ENCODE measurements at regions not wholly inside any gene's neighbourhood (a gene's known extent, or its start where the extent isn't known, plus 50 kb on each side); places are given as distances from the start of the nearest gene placed in this dataset.

DNA sequence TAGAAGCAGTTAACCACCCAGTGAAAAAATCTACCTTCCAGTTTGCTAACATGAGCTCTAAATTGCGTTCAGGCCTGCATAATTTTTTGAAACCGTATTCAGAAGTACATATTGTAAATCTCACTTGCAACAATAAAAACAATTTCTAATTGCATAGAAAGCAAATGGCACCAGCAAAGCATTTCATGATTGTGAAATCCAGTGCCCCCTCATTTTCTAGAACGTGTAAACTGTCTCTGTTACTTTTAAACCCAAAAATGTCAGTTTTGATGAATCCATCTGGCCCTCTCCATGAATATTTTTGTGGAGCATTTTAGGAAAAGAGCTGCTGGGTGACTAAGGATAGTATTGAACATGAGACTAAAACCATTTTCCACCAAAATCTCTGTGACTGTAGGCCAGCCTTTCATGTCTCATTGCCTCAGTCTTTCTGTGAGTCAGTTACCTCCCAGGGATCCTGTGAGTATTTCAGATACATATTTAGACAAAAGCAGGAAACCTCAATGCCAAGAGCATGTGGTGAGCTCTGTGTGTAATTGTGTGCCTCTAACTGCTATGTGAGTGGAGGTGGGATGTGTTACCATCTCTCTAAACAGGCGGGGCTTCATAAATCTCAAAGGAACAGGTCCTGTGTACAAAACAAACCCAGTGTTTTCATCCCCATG, 477.8 kb upstream of the DCC start:
- Mint-ChIP-seq H3K27me3 (ENCODE audit: low read depth) (no peaks in the 10 kb centered on the region; the same call in 1 of the 2 replicates), H3K9me3 (peaks cover 11 to 18% of the 10 kb centered on the region in 2 experiments), H3K36me3 (ENCODE audit: insufficient read depth in 1 of 3, low read depth in 3 of 3) (peaks cover 4 to 7% (median 5%) of the 10 kb centered on the region in 3 experiments; a peak in 5 of 7 replicates), H3K4me1 (peaks cover 4 to 10% of the 10 kb centered on the region in 2 experiments; a peak in 3 of 4 replicates), H3K27ac (no peak overlapping the region), H3K4me3 (no peak overlapping the region)
- Histone ChIP-seq H3K79me2 (ENCODE audit: insufficient read depth, low read length) (no peaks in the 10 kb centered on the region), H3K4ac (ENCODE audit: low read depth, low read length) (no peak overlapping the region), H3K9ac (ENCODE audit: extremely low read depth, insufficient read length, low read length) (no peak overlapping the region), H4K8ac (replicated peaks; ENCODE audit: insufficient read length, low read depth, low read length) (no peak overlapping the region), H2AK5ac (ENCODE audit: insufficient read length, low read length) (no peak overlapping the region), H3K9me3 (ENCODE audit: control insufficient read depth, low read depth, low read length) (no peaks in the 10 kb centered on the region), H3K23me2 (ENCODE audit: insufficient read length, low read depth, low read length, poor library complexity, severe bottlenecking) (no peaks in the 10 kb centered on the region), H4K91ac (ENCODE audit: insufficient read length, low read depth, low read length) (no peak overlapping the region), H2BK15ac (ENCODE audit: low read depth, low read length) (no peak overlapping the region), H3K79me1 (ENCODE audit: insufficient read depth, low read depth, low read length, poor library complexity, severe bottlenecking) (no peaks in the 10 kb centered on the region), H3K14ac (ENCODE audit: insufficient read depth, low read length) (no peak overlapping the region), H3K4me1 (ENCODE audit: insufficient read depth, low read length) (no peaks in the 10 kb centered on the region), H3K23ac (ENCODE audit: insufficient read length, low read depth, low read length) (no peak overlapping the region), H3K27me3 (ENCODE audit: insufficient read depth, low read length) (no peaks in the 10 kb centered on the region), H2BK12ac (ENCODE audit: insufficient read length, low read depth, low read length) (no peak overlapping the region), H3K4me2 (ENCODE audit: insufficient read depth, insufficient read length, low read length) (no peak overlapping the region), H3K56ac (ENCODE audit: insufficient read length, low read depth, low read length) (no peak overlapping the region), H2BK20ac (ENCODE audit: low read depth, low read length, poor library complexity, severe bottlenecking) (no peak overlapping the region), H2AFZ (ENCODE audit: low read length) (no peak overlapping the region), H4K5ac (ENCODE audit: insufficient read length, low read depth, low read length) (no peak overlapping the region), H3K27ac (ENCODE audit: insufficient read length, low read depth, low read length) (no peak overlapping the region), H2BK120ac (ENCODE audit: low read depth, low read length, poor library complexity, severe bottlenecking) (no peak overlapping the region), H3K18ac (ENCODE audit: insufficient read length, low read depth, low read length) (no peak overlapping the region), H4K20me1 (ENCODE audit: control insufficient read depth, insufficient read depth, insufficient read length) (no peaks in the 10 kb centered on the region), H3T11ph (ENCODE audit: low read length) (no peak overlapping the region), H2BK5ac (ENCODE audit: insufficient read length, low read length) (no peak overlapping the region)
- TF ChIP-seq, protein P1, sequence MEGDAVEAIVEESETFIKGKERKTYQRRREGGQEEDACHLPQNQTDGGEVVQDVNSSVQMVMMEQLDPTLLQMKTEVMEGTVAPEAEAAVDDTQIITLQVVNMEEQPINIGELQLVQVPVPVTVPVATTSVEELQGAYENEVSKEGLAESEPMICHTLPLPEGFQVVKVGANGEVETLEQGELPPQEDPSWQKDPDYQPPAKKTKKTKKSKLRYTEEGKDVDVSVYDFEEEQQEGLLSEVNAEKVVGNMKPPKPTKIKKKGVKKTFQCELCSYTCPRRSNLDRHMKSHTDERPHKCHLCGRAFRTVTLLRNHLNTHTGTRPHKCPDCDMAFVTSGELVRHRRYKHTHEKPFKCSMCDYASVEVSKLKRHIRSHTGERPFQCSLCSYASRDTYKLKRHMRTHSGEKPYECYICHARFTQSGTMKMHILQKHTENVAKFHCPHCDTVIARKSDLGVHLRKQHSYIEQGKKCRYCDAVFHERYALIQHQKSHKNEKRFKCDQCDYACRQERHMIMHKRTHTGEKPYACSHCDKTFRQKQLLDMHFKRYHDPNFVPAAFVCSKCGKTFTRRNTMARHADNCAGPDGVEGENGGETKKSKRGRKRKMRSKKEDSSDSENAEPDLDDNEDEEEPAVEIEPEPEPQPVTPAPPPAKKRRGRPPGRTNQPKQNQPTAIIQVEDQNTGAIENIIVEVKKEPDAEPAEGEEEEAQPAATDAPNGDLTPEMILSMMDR (conservative IDR thresholded peaks at IDR 0.05), result no peak
- WGBS (ENCODE audit: extremely low coverage, insufficient read length, low lambda C conversion rate), result no CpG with 5 or more reads among the region's 4 CpGs
- DNase-seq, result no peak
